Liver (tissue), 8 donors: ENCODE measurements at regions not wholly inside any gene's neighbourhood (a gene's known extent, or its start where the extent isn't known, plus 50 kb on each side); places are given as distances from the start of the nearest gene placed in this dataset.

Experiments
- DNase-seq: peaks from one replicate; pipeline ENCODE4 v3.0.0-alpha.2; 2017; ENCODE audit warnings: low spot score
- H3K27ac ChIP-seq, 2 donors: one replicate each; pipeline ENCODE4 v1.7.0; 2013; ENCODE audit warnings: inconsistent platforms in 2 of 2, low read length in 2 of 2, control low read depth in 1 of 2, low read depth in 1 of 2, mild to moderate bottlenecking in 1 of 2
- H3K27me3 ChIP-seq, 4 donors: one replicate each; pipeline versions ENCODE4 v1.6.1 to v1.7.0; 2013; ENCODE audit warnings: low read length in 3 of 4, inconsistent platforms in 1 of 4, mild to moderate bottlenecking in 1 of 4, moderate library complexity in 1 of 4; ENCODE audit not compliant: control insufficient read depth in 4 of 4, insufficient read depth in 4 of 4
- H3K36me3 ChIP-seq, 4 donors: one replicate each; pipeline versions ENCODE4 v1.6.1 to v1.7.0; 2013; ENCODE audit warnings: low read length in 3 of 4, mild to moderate bottlenecking in 3 of 4, low read depth in 1 of 4, moderate library complexity in 1 of 4; ENCODE audit not compliant: control insufficient read depth in 4 of 4, insufficient read depth in 3 of 4
- H3K4me1 ChIP-seq, 4 donors: one replicate each; pipeline versions ENCODE4 v1.6.1 to v1.7.0; 2013; ENCODE audit warnings: low read length in 3 of 4, mild to moderate bottlenecking in 3 of 4, moderate library complexity in 1 of 4; ENCODE audit not compliant: control insufficient read depth in 4 of 4, insufficient read depth in 4 of 4
- H3K4me3 ChIP-seq, 3 donors: one replicate each; pipeline versions ENCODE4 v1.6.1 to v1.7.0; 2013; ENCODE audit warnings: low read length in 3 of 3, control low read depth in 1 of 3, low read depth in 1 of 3, mild to moderate bottlenecking in 1 of 3
- H3K9ac ChIP-seq, 2 donors: one replicate each; pipeline ENCODE4 v1.7.0; 2013; ENCODE audit warnings: low read length in 2 of 2, mild to moderate bottlenecking in 2 of 2, moderate library complexity in 2 of 2, control low read depth in 1 of 2, low read depth in 1 of 2
- H3K9me3 ChIP-seq, 4 donors: one replicate each; pipeline versions ENCODE4 v1.6.1 to v1.7.0; 2013; ENCODE audit warnings: low read length in 3 of 4; ENCODE audit not compliant: control insufficient read depth in 4 of 4
- EGR1 ChIP-seq, 2 donors: IDR thresholded peaks; 2 replicates each; pipeline ENCODE4 v1.6.1; 2016 to 2018; ENCODE audit warnings: antibody characterized with exemption in 2 of 2, low read depth in 2 of 2
- FOXA1 ChIP-seq: IDR thresholded peaks from 2 replicates; pipeline ENCODE4 v1.6.1; 2016; ENCODE audit warnings: antibody characterized with exemption
- FOXA2 ChIP-seq: IDR thresholded peaks from 2 replicates; pipeline ENCODE4 v1.6.1; 2016; ENCODE audit warnings: antibody characterized with exemption
- GABPA ChIP-seq, 2 donors: IDR thresholded peaks in 1 of 2; conservative IDR thresholded peaks in 1 of 2; 2 replicates each; pipeline ENCODE4 v1.6.1; 2016; ENCODE audit warnings: antibody characterized with exemption in 2 of 2, mild to moderate bottlenecking in 1 of 2, moderate library complexity in 1 of 2
- HNF4A ChIP-seq, 2 donors: conservative IDR thresholded peaks; 2 replicates each; pipeline ENCODE4 v1.6.1; 2016; ENCODE audit warnings: antibody characterized with exemption in 2 of 2, mild to moderate bottlenecking in 2 of 2
- HNF4G ChIP-seq: IDR thresholded peaks from 2 replicates; pipeline ENCODE4 v1.6.1; 2016; ENCODE audit warnings: antibody characterized with exemption
- JUND ChIP-seq, 2 donors: IDR thresholded peaks; 2 replicates each; pipeline ENCODE4 v1.6.1; 2016; ENCODE audit warnings: antibody characterized with exemption in 2 of 2
- NR2F2 ChIP-seq: IDR thresholded peaks from 2 replicates; pipeline ENCODE4 v1.6.1; 2016; ENCODE audit warnings: antibody characterized with exemption
- RAD21 ChIP-seq, 2 donors: IDR thresholded peaks; 2 replicates each; pipeline ENCODE4 v1.6.1; 2016; ENCODE audit warnings: antibody characterized with exemption in 2 of 2, mild to moderate bottlenecking in 2 of 2
- RXRA ChIP-seq, 2 donors: IDR thresholded peaks; 2 replicates each; pipeline ENCODE4 v1.6.1; 2017 to 2018; ENCODE audit warnings: antibody characterized with exemption in 2 of 2, mild to moderate bottlenecking in 1 of 2
- SP1 ChIP-seq: IDR thresholded peaks from 2 replicates; pipeline ENCODE4 v1.6.1; 2018; ENCODE audit warnings: antibody characterized with exemption, mild to moderate bottlenecking
- TAF1 ChIP-seq: conservative IDR thresholded peaks from 2 replicates; pipeline ENCODE4 v1.6.1; 2016; ENCODE audit warnings: antibody characterized with exemption, mild to moderate bottlenecking
- WGBS: extraction: QIAGEN DNeasy Blood & Tissue Kit; methylation state at CpG from one replicate; pipeline ENCODE4 v1.1.7; 2013; 5-methylcytosine and 5-hydroxymethylcytosine counted together
- TF ChIP-seq, protein P1 (sequence below): fragments of 150-350 bp; IDR thresholded peaks from 2 replicates; pipeline ENCODE4 v1.5.1; 2017; ENCODE audit warnings: improper control_type of control experiment, low read depth, low read length; ENCODE audit not compliant: missing input control
- TF ChIP-seq, protein P2 (sequence below): IDR thresholded peaks from 2 replicates; pipeline ENCODE4 v1.6.1; 2016; ENCODE audit warnings: antibody characterized with exemption
- TF ChIP-seq, protein P3 (sequence below): IDR thresholded peaks from 2 replicates; pipeline ENCODE4 v1.6.1; 2016; ENCODE audit warnings: antibody characterized with exemption, mild to moderate bottlenecking
- TF ChIP-seq, protein P4 (sequence below): IDR thresholded peaks from 2 replicates; pipeline ENCODE4 v1.6.1; 2016; ENCODE audit warnings: antibody characterized with exemption
- donor health status: healthy.
- donor health status: healthy.
- donor health status: healthy.
- donor health status: healthy.
- donor health status: healthy.

DNA sequence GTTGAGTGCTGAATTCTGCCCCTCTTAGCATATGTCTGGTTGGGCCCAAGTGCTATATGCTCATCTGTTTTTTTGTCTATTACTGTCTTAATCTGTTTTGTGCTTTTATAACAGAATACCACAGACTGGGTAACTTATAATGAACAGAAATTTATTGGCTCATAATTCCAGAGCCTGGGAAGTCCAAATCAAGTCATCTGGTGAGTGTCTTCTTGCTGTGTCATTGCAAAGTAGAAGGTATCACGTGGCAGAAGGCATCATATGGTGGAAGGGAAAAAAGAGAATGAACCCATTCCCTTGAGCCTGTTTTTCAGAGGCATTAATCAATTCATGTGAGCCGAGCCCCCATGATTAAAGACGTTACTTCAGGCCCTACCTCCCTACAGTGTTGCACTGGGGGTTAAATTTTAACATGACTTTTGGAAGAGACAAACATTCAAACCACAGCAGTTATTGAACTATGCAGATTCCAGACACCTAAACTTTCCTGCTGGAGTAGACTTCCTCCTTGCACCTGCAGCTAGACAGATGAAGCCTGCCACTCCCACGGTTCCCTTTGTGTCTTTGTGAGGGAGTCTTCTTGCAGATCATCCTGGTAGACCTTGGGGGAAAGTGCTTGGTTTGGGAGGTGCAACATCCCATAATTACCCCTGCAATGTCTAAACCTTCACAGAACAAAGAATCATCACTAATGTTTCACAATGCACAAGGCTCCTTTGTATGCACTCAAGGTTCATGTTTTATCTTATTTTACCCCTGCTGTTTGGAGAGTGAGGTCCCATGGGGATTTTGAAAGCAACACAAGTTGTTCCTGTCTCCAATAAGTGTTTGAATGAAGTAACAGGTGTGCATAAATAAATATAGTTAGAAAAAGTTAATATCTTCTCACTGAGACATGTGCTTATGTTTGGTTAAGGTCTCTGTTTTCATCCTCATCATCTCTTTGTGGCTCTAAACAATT lies 64.7 kb upstream of the XCR1 start:
- TF ChIP-seq NR2F2 (no peak), GABPA (IDR thresholded peaks at IDR 0.05 in 1 of 2, conservative IDR thresholded peaks at IDR 0.05 in 1 of 2) (no peak), SP1 (no peak), EGR1 (IDR thresholded peaks at IDR 0.05; ENCODE audit: low read depth in 2 of 2) (no peak), JUND (IDR thresholded peaks at IDR 0.05) (no peak), TAF1 (no peak), FOXA2 (no peak), HNF4G (no peak)
- TF ChIP-seq, protein P1, sequence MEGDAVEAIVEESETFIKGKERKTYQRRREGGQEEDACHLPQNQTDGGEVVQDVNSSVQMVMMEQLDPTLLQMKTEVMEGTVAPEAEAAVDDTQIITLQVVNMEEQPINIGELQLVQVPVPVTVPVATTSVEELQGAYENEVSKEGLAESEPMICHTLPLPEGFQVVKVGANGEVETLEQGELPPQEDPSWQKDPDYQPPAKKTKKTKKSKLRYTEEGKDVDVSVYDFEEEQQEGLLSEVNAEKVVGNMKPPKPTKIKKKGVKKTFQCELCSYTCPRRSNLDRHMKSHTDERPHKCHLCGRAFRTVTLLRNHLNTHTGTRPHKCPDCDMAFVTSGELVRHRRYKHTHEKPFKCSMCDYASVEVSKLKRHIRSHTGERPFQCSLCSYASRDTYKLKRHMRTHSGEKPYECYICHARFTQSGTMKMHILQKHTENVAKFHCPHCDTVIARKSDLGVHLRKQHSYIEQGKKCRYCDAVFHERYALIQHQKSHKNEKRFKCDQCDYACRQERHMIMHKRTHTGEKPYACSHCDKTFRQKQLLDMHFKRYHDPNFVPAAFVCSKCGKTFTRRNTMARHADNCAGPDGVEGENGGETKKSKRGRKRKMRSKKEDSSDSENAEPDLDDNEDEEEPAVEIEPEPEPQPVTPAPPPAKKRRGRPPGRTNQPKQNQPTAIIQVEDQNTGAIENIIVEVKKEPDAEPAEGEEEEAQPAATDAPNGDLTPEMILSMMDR: no peak
- TF ChIP-seq, protein P2, sequence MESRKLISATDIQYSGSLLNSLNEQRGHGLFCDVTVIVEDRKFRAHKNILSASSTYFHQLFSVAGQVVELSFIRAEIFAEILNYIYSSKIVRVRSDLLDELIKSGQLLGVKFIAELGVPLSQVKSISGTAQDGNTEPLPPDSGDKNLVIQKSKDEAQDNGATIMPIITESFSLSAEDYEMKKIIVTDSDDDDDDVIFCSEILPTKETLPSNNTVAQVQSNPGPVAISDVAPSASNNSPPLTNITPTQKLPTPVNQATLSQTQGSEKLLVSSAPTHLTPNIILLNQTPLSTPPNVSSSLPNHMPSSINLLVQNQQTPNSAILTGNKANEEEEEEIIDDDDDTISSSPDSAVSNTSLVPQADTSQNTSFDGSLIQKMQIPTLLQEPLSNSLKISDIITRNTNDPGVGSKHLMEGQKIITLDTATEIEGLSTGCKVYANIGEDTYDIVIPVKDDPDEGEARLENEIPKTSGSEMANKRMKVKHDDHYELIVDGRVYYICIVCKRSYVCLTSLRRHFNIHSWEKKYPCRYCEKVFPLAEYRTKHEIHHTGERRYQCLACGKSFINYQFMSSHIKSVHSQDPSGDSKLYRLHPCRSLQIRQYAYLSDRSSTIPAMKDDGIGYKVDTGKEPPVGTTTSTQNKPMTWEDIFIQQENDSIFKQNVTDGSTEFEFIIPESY: no peak
- TF ChIP-seq, protein P3, sequence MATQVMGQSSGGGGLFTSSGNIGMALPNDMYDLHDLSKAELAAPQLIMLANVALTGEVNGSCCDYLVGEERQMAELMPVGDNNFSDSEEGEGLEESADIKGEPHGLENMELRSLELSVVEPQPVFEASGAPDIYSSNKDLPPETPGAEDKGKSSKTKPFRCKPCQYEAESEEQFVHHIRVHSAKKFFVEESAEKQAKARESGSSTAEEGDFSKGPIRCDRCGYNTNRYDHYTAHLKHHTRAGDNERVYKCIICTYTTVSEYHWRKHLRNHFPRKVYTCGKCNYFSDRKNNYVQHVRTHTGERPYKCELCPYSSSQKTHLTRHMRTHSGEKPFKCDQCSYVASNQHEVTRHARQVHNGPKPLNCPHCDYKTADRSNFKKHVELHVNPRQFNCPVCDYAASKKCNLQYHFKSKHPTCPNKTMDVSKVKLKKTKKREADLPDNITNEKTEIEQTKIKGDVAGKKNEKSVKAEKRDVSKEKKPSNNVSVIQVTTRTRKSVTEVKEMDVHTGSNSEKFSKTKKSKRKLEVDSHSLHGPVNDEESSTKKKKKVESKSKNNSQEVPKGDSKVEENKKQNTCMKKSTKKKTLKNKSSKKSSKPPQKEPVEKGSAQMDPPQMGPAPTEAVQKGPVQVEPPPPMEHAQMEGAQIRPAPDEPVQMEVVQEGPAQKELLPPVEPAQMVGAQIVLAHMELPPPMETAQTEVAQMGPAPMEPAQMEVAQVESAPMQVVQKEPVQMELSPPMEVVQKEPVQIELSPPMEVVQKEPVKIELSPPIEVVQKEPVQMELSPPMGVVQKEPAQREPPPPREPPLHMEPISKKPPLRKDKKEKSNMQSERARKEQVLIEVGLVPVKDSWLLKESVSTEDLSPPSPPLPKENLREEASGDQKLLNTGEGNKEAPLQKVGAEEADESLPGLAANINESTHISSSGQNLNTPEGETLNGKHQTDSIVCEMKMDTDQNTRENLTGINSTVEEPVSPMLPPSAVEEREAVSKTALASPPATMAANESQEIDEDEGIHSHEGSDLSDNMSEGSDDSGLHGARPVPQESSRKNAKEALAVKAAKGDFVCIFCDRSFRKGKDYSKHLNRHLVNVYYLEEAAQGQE: no peak
- H3K9me3 ChIP-seq: no peaks in the 10 kb centered on the region
- peaks cover 0 to 7% (median 2%) of the 10 kb centered on the region in 4 donors for H3K4me1 ChIP-seq
- H3K4me3 ChIP-seq: no peak overlapping the region
- H3K27ac ChIP-seq: no peak overlapping the region
- 36% methylated on average over 4 of the region's 4 CpGs for WGBS
- no peak overlapping the region for H3K9ac ChIP-seq
- DNase-seq: peak; percentile 10
- H3K27me3 ChIP-seq: no peaks in the 10 kb centered on the region
- H3K36me3 ChIP-seq: no peaks in the 10 kb centered on the region

DNA sequence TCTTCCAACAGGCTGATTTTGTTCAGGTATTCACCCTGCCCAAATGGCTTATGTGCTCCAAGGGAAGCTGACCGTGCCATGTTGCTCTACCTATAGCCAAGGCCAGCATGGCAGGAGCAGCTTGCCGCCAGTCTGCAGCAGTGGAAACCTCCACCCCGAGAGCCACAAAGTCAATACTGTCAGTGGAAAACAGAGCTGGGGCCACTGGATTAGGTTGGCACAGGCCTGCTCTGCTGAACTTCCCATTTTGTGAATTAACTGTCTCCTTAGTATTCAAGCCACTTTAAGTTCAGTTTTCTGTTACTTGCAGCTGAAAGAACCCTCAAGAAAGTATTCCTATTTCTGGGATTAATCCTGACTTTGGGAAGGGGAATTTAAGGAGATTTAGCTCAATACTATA lies 63.8 kb upstream of the XCR1 start:
- H3K27me3 ChIP-seq: no peaks in the 10 kb centered on the region
- H3K4me1 ChIP-seq: peaks cover 0 to 7% (median 2%) of the 10 kb centered on the region in 4 donors
- no peaks in the 10 kb centered on the region for H3K36me3 ChIP-seq
- TF ChIP-seq RXRA (IDR thresholded peaks at IDR 0.05) (no peak), RAD21 (IDR thresholded peaks at IDR 0.05) (no peak), FOXA1 (no peak), NR2F2 (no peak), GABPA (IDR thresholded peaks at IDR 0.05 in 1 of 2, conservative IDR thresholded peaks at IDR 0.05 in 1 of 2) (no peak), HNF4A (conservative IDR thresholded peaks at IDR 0.05) (no peak), JUND (IDR thresholded peaks at IDR 0.05) (no peak), SP1 (no peak)
- TF ChIP-seq, protein P4, sequence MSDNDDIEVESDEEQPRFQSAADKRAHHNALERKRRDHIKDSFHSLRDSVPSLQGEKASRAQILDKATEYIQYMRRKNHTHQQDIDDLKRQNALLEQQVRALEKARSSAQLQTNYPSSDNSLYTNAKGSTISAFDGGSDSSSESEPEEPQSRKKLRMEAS: no peak
- TF ChIP-seq, protein P3: no peak
- H3K27ac ChIP-seq: no peak overlapping the region
- WGBS: 86% methylated on average over 3 of the region's 3 CpGs
- no peaks in the 10 kb centered on the region for H3K9me3 ChIP-seq
- no peak overlapping the region for H3K4me3 ChIP-seq
- DNase-seq: peak; percentile 26
- H3K9ac ChIP-seq: no peak overlapping the region
